ENCODE measurements at regions not wholly inside any gene's neighbourhood (a gene's known extent, or its start where the extent isn't known, plus 50 kb on each side); places are given as distances from the start of the nearest gene placed in this dataset.

DNA sequence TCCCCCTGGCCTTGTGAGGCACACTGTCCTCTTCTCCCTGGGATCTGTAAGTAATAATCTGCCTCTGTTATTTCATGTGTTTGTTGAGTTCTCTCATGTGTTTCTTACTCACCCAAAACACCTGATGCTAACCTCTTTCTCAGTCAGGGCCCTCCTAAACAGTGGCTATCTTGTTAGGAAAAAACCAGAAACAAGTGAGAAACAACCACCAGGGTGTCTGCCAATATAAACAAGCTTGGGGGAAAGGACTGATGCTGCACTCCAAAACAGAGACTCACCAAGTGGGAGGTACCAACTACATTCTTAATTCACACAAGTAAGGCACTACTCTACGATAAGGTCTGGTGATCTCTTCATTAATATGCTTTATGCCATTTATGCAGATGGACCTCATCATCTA, 564.4 kb downstream of the SEMA5A start:
- no peak for TF ChIP-seq POLR2A (IDR thresholded peaks at IDR 0.05; ENCODE audit: low read depth, low read length)
- no peak for TF ChIP-seq POLR2AphosphoS5 (IDR thresholded peaks at IDR 0.05; ENCODE audit: low read depth, low read length)
- no peak for TF ChIP-seq TAF1 (IDR thresholded peaks at IDR 0.05; ENCODE audit: borderline replicate concordance, low read depth, low read length)
